ENCODE measurements at regions not wholly inside any gene's neighbourhood (a gene's known extent, or its start where the extent isn't known, plus 50 kb on each side); places are given as distances from the start of the nearest gene placed in this dataset.
"Not testable (repeated sequence)": the region's sequence is repeated elsewhere in the genome, so short reads cannot be mapped to it uniquely, and the experiment has no call there.

DNA sequence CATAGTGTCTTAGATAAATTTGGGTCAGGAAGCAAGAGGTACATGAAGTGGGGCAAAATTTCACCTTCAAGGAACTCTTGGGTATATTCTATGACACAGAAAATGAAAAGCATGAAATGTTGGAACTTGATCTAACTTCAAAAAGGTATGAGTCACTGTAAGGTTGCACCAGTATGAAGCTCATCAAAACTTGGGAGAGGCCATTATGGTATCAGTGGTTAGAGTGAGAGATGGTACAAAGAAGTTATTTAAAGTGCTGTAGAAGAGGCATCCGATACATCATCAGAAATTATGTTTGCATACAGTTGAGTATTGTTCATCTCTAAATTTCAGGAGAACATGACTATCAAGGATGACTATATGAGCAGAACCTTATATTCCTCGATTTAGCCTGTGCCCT, 302.9 kb upstream of the SUCLG2 start:
- no peak for DNase-seq (ENCODE audit: low read depth)

DNA sequence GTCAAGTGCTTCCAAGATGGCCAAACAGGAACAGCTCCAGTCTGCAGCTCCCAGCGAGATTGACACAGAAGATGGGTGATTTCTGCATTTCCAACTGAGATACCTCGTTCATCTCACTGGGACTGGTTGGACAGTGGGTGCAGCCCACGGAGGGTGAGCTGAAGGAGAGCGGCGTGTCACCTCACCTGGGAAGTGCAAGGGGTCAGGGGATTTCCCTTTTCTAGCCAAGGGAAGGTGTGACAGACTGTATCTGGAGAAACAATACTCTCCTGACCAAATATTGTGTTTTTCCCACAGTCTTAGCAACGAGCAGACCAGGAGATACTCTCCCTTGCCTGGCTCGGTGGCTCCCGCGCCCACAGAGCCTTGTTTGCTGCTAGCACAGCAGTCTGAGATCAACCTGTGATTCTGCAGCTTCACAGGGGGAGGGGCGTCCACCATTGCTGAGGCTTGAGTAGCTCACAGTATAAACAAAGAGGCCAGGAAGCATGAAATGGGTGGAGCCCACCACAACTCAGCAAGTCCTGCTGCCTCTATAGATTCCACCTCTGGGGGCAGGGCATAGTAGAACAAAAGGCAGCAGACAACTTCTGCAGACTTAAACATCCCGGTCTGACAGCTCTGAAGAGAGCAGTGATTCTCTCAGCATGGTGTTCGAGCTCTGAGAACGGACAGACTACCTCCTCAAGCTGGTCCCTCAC, 293.5 kb upstream of the SUCLG2 start:
- DNase-seq (ENCODE audit: low read depth) = peak; percentile 26

DNA sequence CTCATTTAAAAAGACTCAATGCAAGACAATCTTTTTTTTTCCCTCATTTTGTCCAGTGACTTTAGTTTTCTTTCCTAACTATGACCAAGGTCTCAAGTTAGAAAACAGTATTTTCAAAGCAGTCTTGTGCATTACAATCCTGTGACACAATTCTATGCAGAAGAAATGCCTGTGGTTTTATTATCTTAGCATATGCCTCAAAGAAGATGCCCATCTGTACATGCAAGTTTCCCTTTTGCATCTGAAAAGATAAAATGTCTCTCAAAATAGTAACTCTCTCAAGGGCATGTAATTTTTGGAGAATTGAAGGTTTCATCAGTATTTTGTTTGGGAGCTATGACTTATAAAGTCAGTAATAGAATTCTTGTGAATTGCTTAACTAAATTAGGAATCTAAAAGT, 292.0 kb upstream of the SUCLG2 start:
- DNase-seq (ENCODE audit: low read depth) = no peak

DNA sequence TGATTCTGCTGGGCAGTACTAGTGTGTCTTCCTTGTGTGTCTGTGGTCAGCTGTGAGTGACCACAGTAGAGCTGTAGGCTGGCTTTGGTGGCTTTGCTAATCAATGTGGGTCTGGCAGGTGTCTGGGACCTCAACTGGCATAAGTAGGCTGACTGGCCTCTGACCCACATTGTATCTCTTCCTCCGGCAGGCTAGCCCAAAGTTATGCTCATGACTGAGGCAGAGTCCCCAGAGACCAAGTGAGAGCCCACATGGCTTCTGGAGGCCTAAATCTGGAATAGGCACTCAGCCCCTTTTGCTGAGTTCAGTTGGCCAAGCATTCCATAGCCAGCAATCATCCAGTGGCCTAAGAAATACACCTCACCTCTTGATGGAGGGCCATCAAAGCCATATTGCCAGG, 289.1 kb upstream of the SUCLG2 start:
- no peak for DNase-seq (ENCODE audit: low read depth)

DNA sequence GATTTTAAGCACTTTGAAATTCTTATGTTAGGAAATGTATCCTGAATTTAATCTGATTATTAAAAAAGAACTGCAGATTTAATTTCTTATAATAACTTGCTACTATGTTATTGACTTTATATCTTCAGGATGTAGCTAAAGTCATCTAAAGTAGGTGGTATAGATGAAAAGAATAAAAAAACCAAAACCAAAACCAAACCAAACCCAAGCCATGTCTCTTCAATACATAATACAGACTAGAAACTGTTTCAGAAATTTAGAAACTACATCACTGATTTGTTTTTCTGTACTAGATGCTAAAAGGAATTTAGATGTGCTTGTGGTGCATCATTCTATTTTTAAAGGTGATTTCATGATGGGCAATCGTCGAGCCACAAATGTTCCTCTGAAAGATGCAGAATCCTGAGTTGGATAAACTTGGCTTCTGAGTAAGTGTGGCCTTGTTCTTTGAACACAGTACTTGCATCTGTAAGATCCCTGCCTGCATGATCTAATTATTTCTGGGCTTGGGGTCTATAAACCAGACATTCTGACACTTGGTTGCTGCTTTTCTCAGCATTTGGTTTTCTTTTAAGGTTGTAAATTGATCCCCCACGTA, 287.1 kb upstream of the SUCLG2 start:
- DNase-seq (ENCODE audit: low read depth) = no peak

DNA sequence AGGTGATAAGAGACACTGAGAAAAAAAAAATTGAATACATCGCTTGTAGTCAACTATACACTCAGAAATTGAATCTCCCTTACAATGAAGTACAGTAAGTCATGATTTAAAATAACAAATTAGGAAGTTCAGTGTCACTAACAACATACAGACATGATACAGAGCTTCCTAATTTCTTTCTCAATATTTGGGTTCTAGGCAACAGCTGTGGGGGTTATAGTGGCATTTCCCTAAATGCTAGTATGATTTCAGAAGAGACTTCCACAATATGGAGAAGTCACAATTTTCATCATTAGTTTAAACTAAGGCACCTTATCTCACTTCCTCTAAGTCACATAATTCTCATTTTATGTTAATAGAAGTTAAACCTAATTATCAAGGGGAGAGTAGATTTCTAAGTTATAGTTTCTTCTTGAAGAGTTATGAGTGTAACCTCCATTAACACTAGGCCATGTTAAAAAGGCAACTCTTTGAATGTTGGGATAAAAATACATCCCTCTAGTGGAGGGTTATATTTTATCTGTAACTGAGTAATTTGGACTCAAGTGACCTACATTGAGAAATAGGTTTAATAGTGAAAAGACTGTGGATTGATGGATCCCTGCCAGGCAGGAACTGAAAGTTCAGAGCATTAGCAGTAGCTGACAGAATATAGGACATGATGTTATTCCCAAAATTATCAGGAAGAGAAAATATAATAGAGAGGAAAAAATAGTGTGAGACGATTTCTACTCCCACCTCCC, 286.0 kb upstream of the SUCLG2 start:
- no peak for DNase-seq (ENCODE audit: low read depth)

DNA sequence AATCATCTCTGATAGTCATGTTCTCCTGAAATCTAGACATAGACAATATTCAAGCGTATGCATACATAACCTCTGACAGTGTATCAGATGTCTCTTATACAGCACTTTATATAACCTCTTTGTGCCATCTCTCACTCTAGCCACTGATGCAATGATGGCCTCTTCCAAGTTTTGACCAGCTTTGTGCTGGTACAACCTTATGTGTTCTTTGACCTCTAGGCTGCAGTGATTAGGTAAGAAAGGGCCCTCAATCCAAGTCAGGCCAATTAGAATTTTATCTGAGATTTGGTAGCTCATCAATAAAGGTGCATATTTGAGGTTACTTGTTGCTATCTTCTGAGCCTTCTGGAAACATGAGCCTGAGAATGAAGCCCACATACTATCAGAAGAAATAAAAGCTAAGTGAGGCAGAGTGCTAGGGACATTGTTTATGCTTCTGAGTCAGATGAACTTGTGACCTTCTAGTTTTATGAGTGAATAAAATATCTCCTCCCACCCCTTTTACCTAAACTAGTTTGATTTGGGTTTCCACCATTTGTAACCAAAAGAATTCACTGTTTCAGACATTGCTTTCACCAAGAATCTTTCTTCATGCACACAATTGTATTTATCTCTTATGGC, 283.2 kb upstream of the SUCLG2 start:
- DNase-seq (ENCODE audit: low read depth) = no peak

DNA sequence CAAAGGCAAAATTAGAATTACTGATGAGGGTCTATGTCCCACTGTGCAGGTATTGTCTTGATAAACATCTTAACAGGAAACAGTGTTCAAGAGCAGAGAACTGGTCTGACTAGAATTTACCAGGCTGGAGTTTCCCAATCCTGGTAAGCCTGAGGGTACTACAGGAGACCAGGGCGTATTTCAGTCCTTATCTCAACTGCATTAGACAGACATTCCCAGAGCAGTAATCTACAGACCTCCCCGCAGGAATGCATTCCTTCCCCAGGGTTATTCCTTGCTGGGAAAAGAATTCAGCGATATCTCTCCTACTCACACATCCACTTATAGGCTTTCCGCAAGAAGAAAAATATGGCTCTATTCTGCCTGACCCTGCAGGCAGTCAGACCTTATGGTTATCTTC, 276.0 kb upstream of the SUCLG2 start:
- not testable (repeated sequence) for DNase-seq (ENCODE audit: low read depth)

DNA sequence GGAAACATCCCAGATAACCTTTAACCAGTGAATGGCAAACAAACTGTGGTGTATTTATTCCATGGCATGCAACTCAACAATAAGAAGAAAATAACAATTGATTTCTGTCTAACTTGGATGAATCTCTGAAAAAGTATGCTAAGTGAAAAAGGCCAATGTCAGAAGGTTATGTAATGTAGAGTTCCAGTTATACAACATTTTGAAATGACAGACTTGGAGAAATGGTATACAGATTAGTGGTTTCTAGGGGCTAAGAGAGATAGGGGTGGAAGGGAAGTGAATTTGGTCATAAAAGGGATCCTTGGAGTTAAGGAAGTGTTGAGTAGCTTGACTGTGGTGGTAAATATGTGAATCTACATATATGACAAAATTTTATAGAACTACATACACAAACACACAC, 269.4 kb upstream of the SUCLG2 start:
- no peak for DNase-seq (ENCODE audit: low read depth)

DNA sequence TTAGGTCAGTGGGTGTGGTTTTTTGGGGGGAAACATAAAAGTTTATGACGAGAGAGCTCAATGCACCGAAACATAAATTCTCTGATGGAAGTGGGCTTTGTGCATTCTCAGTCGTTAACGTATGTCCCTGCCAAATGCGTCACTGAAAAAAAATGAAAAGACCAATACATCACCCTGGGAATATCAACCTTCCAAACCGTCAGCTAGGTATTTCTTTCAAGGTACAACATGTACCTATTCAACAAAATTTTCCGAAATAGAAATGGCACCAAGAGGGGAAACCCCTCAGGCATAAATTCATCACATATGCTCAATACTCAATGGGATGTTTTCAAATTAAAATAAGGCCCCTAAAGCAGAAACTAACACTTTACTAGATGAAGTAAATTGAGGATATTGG, 266.6 kb upstream of the SUCLG2 start:
- no peak for DNase-seq (ENCODE audit: low read depth)

DNA sequence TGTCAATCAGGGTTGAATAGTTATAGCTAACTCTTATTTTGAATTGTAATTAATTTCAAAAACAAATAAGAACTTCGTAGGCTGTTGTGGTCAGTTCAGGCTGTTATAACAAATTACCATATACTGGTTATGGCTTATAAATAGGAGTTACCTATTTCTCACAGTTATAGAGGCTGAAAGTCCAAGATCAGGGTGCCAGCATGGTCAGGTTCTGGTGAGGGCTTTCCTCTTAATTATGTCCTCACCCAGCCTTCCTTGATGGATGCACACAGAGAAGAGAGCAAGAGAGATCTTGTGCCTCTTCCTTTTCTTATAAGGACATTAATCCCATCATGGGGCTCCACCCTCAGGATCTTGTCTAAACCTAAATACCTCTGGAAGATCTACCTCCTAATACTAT, 265.9 kb upstream of the SUCLG2 start:
- no peak for DNase-seq (ENCODE audit: low read depth)

DNA sequence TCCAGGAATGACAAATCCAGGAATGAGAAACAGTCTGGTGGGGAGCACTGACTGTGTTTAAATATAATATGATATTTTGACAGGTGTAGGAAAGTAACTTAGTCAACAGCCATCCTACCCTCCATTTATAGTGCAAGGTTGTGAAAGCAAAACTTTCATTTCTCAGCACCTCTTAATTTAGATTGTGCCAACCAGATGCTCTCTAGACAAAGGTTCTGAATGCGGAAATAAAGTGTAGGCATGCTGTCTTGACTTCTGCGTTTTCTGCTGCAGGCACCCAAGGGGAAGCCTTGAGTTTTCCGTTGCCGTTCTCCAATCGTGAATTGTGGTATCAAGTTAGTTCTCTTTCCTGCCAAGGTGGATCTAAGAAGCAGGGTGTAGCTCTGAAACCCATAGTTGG, 261.9 kb upstream of the SUCLG2 start:
- DNase-seq (ENCODE audit: low read depth) = no peak

DNA sequence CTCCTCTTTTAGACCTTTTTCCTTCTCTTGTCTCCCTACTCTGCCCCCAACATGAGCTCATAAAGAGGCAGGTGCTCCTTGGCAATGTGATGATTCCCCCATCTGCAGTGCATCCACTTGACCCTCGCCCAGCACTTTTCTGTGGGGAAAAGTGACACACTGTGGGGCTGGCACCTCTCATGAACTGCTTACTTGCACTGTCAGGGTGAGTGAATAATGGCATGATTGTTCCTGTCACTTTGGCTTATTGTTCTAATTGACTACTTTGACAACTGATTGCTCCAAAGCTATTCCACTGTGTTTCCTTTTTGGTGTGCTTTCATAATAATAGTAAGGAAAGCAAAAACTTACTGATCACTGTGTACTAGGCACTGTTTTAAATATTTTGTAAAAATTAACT, 253.3 kb upstream of the SUCLG2 start:
- DNase-seq (ENCODE audit: low read depth) = no peak

DNA sequence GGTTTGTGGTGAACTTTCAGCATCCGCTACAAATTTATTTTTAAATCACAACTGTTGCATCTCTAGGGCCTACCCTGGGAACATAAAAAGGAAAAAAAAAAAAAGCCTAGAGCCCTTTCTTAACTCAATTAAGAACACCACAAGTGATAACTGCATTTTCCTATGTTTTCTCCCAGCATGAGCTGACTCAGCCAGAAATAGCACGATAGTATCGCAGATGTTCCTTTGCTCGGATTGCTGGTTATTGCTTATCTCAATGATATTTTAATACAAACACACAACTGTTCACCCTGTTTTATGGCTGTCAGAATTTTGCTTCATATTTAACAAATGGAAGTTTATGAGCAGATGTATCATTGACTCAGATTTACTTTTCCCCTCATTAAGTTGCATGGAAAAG, 251.8 kb upstream of the SUCLG2 start:
- no peak for DNase-seq (ENCODE audit: low read depth)

DNA sequence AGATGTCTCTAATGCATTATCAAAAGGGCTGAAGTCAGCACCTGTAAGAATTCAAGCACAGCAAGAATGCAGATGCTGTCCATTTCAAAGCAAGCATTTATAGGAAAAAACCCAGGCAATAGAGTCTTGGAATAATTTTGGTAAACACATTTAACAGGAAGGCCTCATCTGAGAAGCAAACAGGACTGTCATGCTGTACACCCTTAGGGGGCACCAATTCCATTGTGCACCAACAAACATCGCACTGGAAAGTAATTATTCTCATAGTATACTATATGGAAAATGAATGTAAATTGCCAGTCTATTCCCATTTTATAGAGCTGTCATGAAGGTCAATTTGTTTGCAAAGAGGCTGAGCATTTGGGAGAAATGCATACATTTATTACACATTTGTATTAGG, 247.3 kb upstream of the SUCLG2 start:
- DNase-seq (ENCODE audit: low read depth) = no peak

DNA sequence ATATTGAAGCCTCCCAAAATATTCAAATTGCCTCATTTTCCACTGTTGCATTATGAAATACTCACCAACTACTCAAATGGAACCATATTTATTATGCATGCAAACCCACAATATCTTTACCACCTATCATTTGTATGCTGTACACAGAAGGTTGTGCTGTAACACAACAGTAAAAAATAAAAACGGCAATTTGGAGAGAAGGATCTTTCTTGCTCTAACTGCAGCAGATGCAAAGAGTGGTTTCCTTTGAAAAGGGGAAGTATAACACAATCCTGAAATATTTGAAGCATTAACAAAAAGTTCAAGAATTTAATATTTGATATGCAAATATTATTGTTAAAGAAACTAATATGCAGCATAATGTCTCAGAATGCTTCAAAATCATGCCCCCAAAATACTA, 244.5 kb upstream of the SUCLG2 start:
- no peak for DNase-seq (ENCODE audit: low read depth)

DNA sequence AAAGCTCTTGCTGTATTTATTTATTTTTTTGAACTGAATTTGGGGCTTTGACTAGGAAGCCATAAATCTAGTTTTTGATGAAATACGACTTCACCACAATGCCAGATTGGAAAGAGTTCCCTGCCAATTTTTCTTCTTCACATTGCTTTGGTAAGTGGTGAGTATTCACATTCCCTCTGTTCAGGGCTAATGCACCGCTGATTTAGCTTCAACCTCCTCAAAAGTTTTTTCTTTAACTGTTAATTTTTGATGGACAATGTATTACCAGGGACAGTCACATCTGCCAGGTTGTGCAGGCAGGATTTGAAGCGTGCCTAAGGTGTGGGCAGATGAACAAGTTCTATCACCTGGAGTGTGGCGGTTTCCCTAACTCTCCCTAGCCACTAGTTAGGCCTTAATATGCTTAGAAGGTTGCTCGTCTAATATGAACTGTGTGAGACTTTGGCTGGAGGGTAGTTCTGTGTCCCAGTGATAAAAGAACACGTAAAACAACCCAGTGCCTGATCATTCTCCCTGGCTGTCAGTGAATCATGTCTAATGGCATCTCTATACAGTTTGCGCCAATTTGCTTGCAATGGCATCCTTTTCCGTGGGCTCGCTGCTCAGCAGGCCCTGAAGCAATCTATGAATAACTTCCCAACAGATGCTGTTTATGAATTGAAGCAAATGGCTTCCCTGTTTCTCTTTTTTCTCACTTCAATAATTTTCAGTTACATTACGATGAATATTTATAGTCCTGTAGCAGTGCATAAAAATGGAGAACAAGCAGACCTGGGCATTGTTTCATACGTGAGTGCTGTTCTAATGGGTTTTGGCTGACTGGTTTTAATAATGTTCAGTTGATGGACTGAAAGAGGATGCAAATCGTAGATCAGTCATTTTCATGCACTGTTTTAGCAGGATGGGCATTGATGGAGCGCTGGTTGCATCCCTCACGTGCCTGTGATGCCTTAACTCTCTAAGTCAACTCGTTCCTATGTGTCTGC, 243.2 kb upstream of the SUCLG2 start:
- DNase-seq (ENCODE audit: low read depth) = no peak

DNA sequence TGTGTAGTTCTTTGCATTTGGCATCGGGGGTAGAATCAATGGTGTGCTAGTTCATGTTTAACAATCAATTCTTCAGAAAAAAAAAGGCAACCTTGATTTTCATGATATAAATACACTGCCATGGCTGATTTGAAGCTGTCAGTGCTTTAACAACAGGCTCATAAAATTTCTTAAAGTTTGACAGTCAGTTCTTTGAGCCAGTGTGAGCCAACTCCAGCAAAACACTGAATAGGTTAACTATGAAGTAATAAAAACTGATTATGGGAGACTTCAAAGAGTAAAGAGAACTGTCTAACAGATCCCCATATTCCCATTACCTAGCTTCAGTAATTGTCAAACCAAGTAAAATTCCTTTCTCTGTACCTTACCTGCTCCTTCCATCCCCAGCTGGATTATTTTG, 241.7 kb upstream of the SUCLG2 start:
- no peak for DNase-seq (ENCODE audit: low read depth)

DNA sequence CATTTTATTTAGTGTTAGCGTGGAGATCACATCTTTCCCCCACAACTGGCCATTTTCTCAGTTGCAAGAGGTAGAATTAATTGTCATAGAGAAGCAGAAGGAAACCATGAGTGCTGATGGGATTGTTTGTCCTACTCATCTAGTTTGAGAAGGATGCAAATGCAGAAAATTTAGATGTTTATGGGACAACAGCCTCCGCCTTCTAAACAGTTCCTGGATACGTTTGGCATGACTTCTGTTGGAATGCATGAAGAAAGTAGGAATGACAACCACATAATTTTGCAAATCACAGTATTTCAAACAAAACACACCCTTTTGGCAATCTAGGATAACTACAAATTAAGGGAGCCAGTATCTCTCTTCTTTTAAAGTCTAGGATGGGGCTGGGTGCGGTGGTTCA, 240.1 kb upstream of the SUCLG2 start:
- DNase-seq (ENCODE audit: low read depth) = no peak

DNA sequence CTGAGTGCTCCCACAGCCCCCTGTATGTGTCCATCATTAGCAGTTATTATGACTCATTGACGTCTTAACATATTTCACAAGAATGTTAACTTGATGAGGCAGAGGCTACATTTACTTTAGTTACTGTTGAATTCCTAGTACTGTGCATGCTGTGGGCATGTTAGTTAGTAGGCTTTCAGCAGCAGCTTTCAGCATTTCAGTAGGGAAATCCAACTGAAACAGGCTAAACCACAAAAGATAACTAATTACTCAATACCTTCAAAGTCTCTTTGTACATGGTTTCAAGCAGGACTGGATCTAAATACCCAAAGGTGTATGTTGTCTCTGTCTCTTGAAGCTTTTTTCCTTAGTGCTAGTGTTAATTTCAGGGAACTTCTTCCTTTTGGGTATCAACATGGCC, 229.9 kb upstream of the SUCLG2 start:
- DNase-seq (ENCODE audit: low read depth) = no peak

DNA sequence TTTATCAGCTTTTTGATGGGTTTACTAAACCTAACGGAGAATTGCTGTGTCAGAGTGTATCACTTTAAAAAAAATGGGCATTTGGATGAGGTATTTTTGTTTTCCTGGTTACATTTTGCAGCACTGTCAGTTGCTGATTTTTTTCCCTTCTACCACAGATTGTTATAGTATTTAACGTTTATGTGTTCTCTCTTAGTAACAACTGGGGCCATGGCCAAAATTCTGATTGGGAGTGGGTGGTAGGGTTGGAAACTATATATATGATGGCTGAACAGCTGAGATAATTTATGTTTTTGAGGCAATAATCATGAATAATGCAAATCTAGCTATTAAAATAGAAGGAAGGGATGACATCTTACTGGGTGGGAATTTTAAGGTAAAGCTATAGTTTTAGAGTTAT, 229.4 kb upstream of the SUCLG2 start:
- DNase-seq (ENCODE audit: low read depth) = no peak

DNA sequence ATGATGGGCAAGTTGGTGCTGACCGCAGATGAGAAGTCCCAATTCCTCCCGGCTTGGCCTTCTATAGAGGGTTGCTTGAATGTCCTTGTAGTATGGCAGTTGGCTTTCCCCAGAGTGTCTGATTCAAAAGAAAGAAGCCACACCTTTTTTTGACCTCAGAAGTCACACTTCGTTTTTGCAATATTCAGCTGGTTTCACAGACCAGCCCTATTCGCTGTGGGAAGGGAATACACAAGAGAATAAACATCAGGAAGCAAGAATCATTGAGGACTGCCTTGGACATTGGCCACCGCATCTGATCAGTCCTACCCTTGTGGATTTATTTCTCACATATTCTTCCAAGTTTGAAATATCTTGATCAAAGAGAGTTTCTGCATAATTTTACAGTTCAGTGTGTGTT, 228.6 kb upstream of the SUCLG2 start:
- no peak for DNase-seq (ENCODE audit: low read depth)

Data from activated T-cell treated with anti-CD3 and anti-CD28 coated beads for 24 hours (primary cell).